Vagina (tissue), 2 donors: ENCODE measurements at regions not wholly inside any gene's neighbourhood (a gene's known extent, or its start where the extent isn't known, plus 50 kb on each side); places are given as distances from the start of the nearest gene placed in this dataset.

ENCODE experiments used
- DNase-seq, 2 donors: peaks; one replicate each; pipeline ENCODE4 v3.0.0-alpha.2; 2017; ENCODE audit errors: extremely low spot score in 2 of 2
- H3K27ac ChIP-seq: fragments of 200-600 bp; sonication (generic); one replicate; pipeline ENCODE4 v1.5.1; 2019
- H3K27me3 ChIP-seq: fragments of 200-600 bp; sonication (generic); one replicate; pipeline ENCODE4 v1.5.1; 2019
- H3K36me3 ChIP-seq, 2 donors: fragments of 200-600 bp; sonication (generic); one replicate each; pipeline ENCODE4 v1.5.1; 2017 to 2019
- H3K4me1 ChIP-seq: fragments of 200-600 bp; sonication (generic); one replicate; pipeline ENCODE4 v1.5.1; 2019
- H3K4me3 ChIP-seq, 2 donors: fragments of 200-600 bp; sonication (generic); 1 replicate in 1 of 2; 2 replicates in 1 of 2; pipeline ENCODE4 v1.5.1; 2016 to 2019
- H3K9me3 ChIP-seq: fragments of 200-600 bp; sonication (generic); one replicate; pipeline ENCODE4 v1.5.1; 2019
- POLR2A ChIP-seq, 2 donors: fragments of 450-650 bp; IDR thresholded peaks; one replicate each; pipeline ENCODE4 v1.6.1; 2017; ENCODE audit warnings: antibody characterized with exemption in 2 of 2, mild to moderate bottlenecking in 2 of 2, moderate library complexity in 2 of 2
- POLR2AphosphoS5 ChIP-seq, 2 donors: sonication (generic); formaldehyde crosslinking; IDR thresholded peaks; one replicate each; pipeline ENCODE4 v1.9.0; 2017; ENCODE audit warnings: antibody characterized with exemption in 2 of 2, mild to moderate bottlenecking in 2 of 2, low read depth in 1 of 2; ENCODE audit not compliant: insufficient read depth in 1 of 2
- intact Hi-C: fragments of 100-400 bp; cut with DNase I; formaldehyde crosslinking; loops from one replicate; pipeline ENCODE4 v1.15.1; 2023
- TF ChIP-seq, protein P1 (sequence below), 3 experiments: fragments of 450-650 bp in 2 of 3; fragments of 200-600 bp in 1 of 3; sonication (generic) in 1 of 3; IDR thresholded peaks; one replicate each; pipeline ENCODE4 v1.5.1; 2017 to 2019; ENCODE audit warnings: antibody characterized with exemption in 3 of 3, mild to moderate bottlenecking in 2 of 3, moderate library complexity in 2 of 3

- intact Hi-C loops, result no loop called here
- Histone ChIP-seq H3K4me3 (no peak overlapping the region), H3K4me1 (no peaks in the 10 kb centered on the region), H3K27ac (no peak overlapping the region), H3K36me3 (no peaks in the 10 kb centered on the region), H3K27me3 (no peaks in the 10 kb centered on the region), H3K9me3 (no peaks in the 10 kb centered on the region)
- DNase-seq, result no peak
- TF ChIP-seq POLR2A (IDR thresholded peaks at IDR 0.05), result no peak
- no peak for TF ChIP-seq POLR2AphosphoS5 (IDR thresholded peaks at IDR 0.05; ENCODE audit: insufficient read depth in 1 of 2, low read depth in 1 of 2)
- TF ChIP-seq, protein P1, sequence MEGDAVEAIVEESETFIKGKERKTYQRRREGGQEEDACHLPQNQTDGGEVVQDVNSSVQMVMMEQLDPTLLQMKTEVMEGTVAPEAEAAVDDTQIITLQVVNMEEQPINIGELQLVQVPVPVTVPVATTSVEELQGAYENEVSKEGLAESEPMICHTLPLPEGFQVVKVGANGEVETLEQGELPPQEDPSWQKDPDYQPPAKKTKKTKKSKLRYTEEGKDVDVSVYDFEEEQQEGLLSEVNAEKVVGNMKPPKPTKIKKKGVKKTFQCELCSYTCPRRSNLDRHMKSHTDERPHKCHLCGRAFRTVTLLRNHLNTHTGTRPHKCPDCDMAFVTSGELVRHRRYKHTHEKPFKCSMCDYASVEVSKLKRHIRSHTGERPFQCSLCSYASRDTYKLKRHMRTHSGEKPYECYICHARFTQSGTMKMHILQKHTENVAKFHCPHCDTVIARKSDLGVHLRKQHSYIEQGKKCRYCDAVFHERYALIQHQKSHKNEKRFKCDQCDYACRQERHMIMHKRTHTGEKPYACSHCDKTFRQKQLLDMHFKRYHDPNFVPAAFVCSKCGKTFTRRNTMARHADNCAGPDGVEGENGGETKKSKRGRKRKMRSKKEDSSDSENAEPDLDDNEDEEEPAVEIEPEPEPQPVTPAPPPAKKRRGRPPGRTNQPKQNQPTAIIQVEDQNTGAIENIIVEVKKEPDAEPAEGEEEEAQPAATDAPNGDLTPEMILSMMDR (IDR thresholded peaks at IDR 0.05), result no peak
Measured at GRCh38 chr13:83100237-83100636, 782.0 kb downstream of the SLITRK1 start.

- Histone ChIP-seq H3K4me1 (no peaks in the 10 kb centered on the region), H3K9me3 (no peaks in the 10 kb centered on the region), H3K27ac (no peak overlapping the region), H3K4me3 (no peak overlapping the region), H3K36me3 (no peaks in the 10 kb centered on the region), H3K27me3 (no peaks in the 10 kb centered on the region)
- TF ChIP-seq POLR2A (IDR thresholded peaks at IDR 0.05), result no peak
- TF ChIP-seq POLR2AphosphoS5 (IDR thresholded peaks at IDR 0.05; ENCODE audit: insufficient read depth in 1 of 2, low read depth in 1 of 2), result no peak
- TF ChIP-seq, protein P1 (IDR thresholded peaks at IDR 0.05), result no peak
- intact Hi-C loops, result loop anchor here (10.0 kb wide), 1 partner anchor 1856 kb away; no protein-coding TSS in a partner anchor
- no peak for DNase-seq
Measured at GRCh38 chr13:83088858-83089257, 793.4 kb downstream of the SLITRK1 start.

- TF ChIP-seq POLR2A (IDR thresholded peaks at IDR 0.05), result no peak
- TF ChIP-seq, protein P1 (IDR thresholded peaks at IDR 0.05), result no peak
- no peak for TF ChIP-seq POLR2AphosphoS5 (IDR thresholded peaks at IDR 0.05; ENCODE audit: insufficient read depth in 1 of 2, low read depth in 1 of 2)
Measured at GRCh38 chr13:83086948-83087347, 795.3 kb downstream of the SLITRK1 start.

GRCh38 chr13:83086088-83086487 is 796.2 kb downstream of the SLITRK1 start:
- no peaks in the 10 kb centered on the region for H3K9me3 ChIP-seq
- no peak for TF ChIP-seq POLR2A (IDR thresholded peaks at IDR 0.05)
- TF ChIP-seq, protein P1 (IDR thresholded peaks at IDR 0.05), result no peak
- TF ChIP-seq POLR2AphosphoS5 (IDR thresholded peaks at IDR 0.05; ENCODE audit: insufficient read depth in 1 of 2, low read depth in 1 of 2), result no peak
- H3K36me3 ChIP-seq, result no peaks in the 10 kb centered on the region
- DNase-seq, result no peak
- H3K27me3 ChIP-seq, result no peaks in the 10 kb centered on the region
- no peak overlapping the region for H3K27ac ChIP-seq
- H3K4me1 ChIP-seq, result no peaks in the 10 kb centered on the region
- intact Hi-C loops, result loop anchor here (10.0 kb wide), 1 partner anchor 1859 kb away; no protein-coding TSS in a partner anchor
- no peak overlapping the region for H3K4me3 ChIP-seq

More at GRCh38 chr13:83086948-83087347, 795.3 kb downstream of the SLITRK1 start:
- no peaks in the 10 kb centered on the region for H3K9me3 ChIP-seq
- no peak overlapping the region for H3K4me3 ChIP-seq
- no peaks in the 10 kb centered on the region for H3K27me3 ChIP-seq
- no peak for DNase-seq
- H3K36me3 ChIP-seq, result no peaks in the 10 kb centered on the region
- H3K27ac ChIP-seq, result no peak overlapping the region
- H3K4me1 ChIP-seq, result no peaks in the 10 kb centered on the region
- intact Hi-C loops, result loop anchor here (10.0 kb wide), 1 partner anchor 1858 kb away; no protein-coding TSS in a partner anchor

DNA sequence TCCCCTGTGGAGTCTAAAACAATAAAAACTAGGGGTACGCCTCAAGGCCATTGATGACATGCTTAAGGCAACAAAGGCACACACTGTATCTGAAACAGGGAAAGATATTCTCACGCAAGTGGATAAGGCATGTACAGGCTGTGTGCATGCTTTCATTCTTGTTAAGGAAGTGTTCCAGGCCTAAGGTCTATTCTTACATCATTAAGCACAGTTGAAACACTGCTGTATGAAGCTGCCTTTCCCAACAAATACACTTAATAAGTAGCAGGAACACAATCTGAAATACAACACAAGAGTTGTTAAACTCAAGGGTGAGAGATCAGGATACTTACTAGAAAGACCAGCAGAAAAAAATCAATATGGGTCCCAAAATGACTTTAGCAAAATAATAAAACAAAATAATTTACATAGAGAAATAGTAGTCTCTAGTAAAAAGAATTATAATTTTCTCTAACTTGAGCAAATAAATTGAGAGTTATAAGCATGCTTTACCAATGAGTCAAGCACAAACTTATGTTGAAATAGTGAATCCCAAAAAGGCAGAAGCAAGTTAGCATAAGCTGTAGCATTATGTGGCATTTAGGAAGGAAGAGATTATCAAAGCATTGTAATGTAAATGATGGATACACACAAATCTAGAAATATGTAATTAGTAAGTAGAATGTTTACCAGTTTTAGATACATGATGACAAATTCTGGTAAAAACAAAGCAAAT is 796.9 kb downstream of the SLITRK1 start:
- Histone ChIP-seq H3K9me3 (no peaks in the 10 kb centered on the region), H3K27me3 (no peaks in the 10 kb centered on the region), H3K4me3 (no peak overlapping the region), H3K4me1 (no peaks in the 10 kb centered on the region), H3K27ac (no peak overlapping the region), H3K36me3 (no peaks in the 10 kb centered on the region)
- DNase-seq, result no peak
- intact Hi-C loops, result loop anchor here (10.0 kb wide), 1 partner anchor 1859 kb away; no protein-coding TSS in a partner anchor
- TF ChIP-seq POLR2AphosphoS5 (IDR thresholded peaks at IDR 0.05; ENCODE audit: insufficient read depth in 1 of 2, low read depth in 1 of 2) (no peak), POLR2A (IDR thresholded peaks at IDR 0.05) (no peak)
- TF ChIP-seq, protein P1 (IDR thresholded peaks at IDR 0.05), result no peak
